IMR-90 (cell line): ENCODE measurements at regions not wholly inside any gene's neighbourhood (a gene's known extent, or its start where the extent isn't known, plus 50 kb on each side); places are given as distances from the start of the nearest gene placed in this dataset.
A peak's percentile ranks its signal among the peaks of the same experiment; 100 is the strongest.

ENCODE experiments used
- ATAC-seq: fragments of 200-7000 bp; cut with Tn5 transposase; 2 replicates; pipeline ENCODE4 v1.9.1; 2020; ENCODE audit warnings: low read depth, mild to moderate bottlenecking, moderate library complexity
- BruUV-seq: library from RNA; stranded (reverse); fragments of 400-500 nt; replicated peaks from 2 replicates; lab custom pipeline; 2021; lab: Mats Ljungman, UMichigan
- CTCF ChIA-PET: fragments of 300-600 bp; formaldehyde crosslinking; extraction: SDS; loops from one replicate; lab custom pipeline; 2021; ENCODE audit warnings: antibody characterized with exemption; lab: Yijun Ruan, JAX
- POLR2A ChIA-PET: fragments of 300-600 bp; sonication (Branson Sonifier 250); formaldehyde crosslinking; loops from one replicate; lab custom pipeline; 2022; ENCODE audit warnings: antibody characterized with exemption; ENCODE audit not compliant: unreplicated experiment; lab: Charles Lee
- DNase-seq: peaks from one replicate; pipeline ENCODE4 v3.0.0; 2013
- H2AFZ ChIP-seq: replicated peaks from 2 replicates; pipeline ENCODE3; 2013; ENCODE audit warnings: low read length, mild to moderate bottlenecking; ENCODE audit not compliant: poor library complexity
- H2AK5ac ChIP-seq: 2 replicates; pipeline ENCODE4 v1.6.1; 2013; ENCODE audit warnings: low read depth, low read length, inconsistent platforms
- H2AK9ac ChIP-seq: replicated peaks from 2 replicates; pipeline ENCODE3; 2013; ENCODE audit warnings: mild to moderate bottlenecking, low read depth, low read length, moderate library complexity; ENCODE audit not compliant: poor library complexity
- H2BK120ac ChIP-seq: 2 replicates; pipeline ENCODE4 v1.6.1; 2013; ENCODE audit warnings: low read depth, low read length, inconsistent platforms
- H2BK15ac ChIP-seq: 3 replicates; pipeline ENCODE4 v1.6.1; 2013; ENCODE audit warnings: low read depth, low read length, inconsistent platforms
- H2BK20ac ChIP-seq: 2 replicates; pipeline ENCODE4 v1.6.1; 2013; ENCODE audit warnings: low read depth, mild to moderate bottlenecking, inconsistent platforms, low read length, moderate library complexity
- H2BK5ac ChIP-seq: 2 replicates; pipeline ENCODE4 v1.6.1; 2013; ENCODE audit warnings: mild to moderate bottlenecking, low read depth, low read length, inconsistent platforms; ENCODE audit not compliant: poor library complexity, severe bottlenecking
- H3K14ac ChIP-seq: replicated peaks from 2 replicates; pipeline ENCODE4 v1.6.1; 2013; ENCODE audit warnings: low read depth, low read length, inconsistent platforms
- H3K18ac ChIP-seq: 2 replicates; pipeline ENCODE4 v1.6.1; 2013; ENCODE audit warnings: low read depth, low read length, control low read depth
- H3K23ac ChIP-seq: 2 replicates; pipeline ENCODE4 v1.6.1; 2013; ENCODE audit warnings: low read depth, low read length, inconsistent platforms
- H3K27ac ChIP-seq: 2 replicates; pipeline ENCODE4 v1.5.1; 2013; ENCODE audit warnings: mild to moderate bottlenecking, control low read depth, low read length; ENCODE audit not compliant: insufficient read depth
- H3K27me3 ChIP-seq: 2 replicates; pipeline ENCODE4 v1.6.1; 2013; ENCODE audit warnings: low read length; ENCODE audit not compliant: control insufficient read depth, insufficient read depth
- H3K36me3 ChIP-seq: 2 replicates; pipeline ENCODE4 v1.6.1; 2013; ENCODE audit warnings: low read length, mixed read lengths; ENCODE audit not compliant: control insufficient read depth, insufficient read depth
- H3K4ac ChIP-seq: 2 replicates; pipeline ENCODE4 v1.6.1; 2013; ENCODE audit warnings: low read depth, low read length, inconsistent platforms
- H3K4me1 ChIP-seq: 2 replicates; pipeline ENCODE4 v1.6.1; 2013; ENCODE audit warnings: low read length, mixed read lengths; ENCODE audit not compliant: control insufficient read depth, insufficient read depth
- H3K4me2 ChIP-seq: 2 replicates; pipeline ENCODE4 v1.6.1; 2013; ENCODE audit warnings: low read depth, mild to moderate bottlenecking, control low read depth, low read length, moderate library complexity
- H3K4me3 ChIP-seq: 2 replicates; pipeline ENCODE4 v1.5.1; 2013; ENCODE audit warnings: low read depth, mild to moderate bottlenecking, control low read depth, low read length, moderate library complexity; ENCODE audit not compliant: insufficient read depth
- H3K56ac ChIP-seq: 2 replicates; pipeline ENCODE4 v1.6.1; 2013; ENCODE audit warnings: low read length, inconsistent platforms; ENCODE audit not compliant: insufficient read depth; ENCODE audit errors: extremely low read depth
- H3K79me1 ChIP-seq, 2 experiments: 2 replicates each; pipeline ENCODE4 v1.6.1; 2013; ENCODE audit warnings: low read length in 2 of 2, inconsistent platforms in 1 of 2, low read depth in 1 of 2
- H3K9ac ChIP-seq: 2 replicates; pipeline ENCODE4 v1.6.1; 2013; ENCODE audit warnings: low read depth, low read length, control low read depth
- H3K9me1 ChIP-seq: 2 replicates; pipeline ENCODE4 v1.6.1; 2013; ENCODE audit warnings: low read length, inconsistent platforms; ENCODE audit not compliant: insufficient read depth
- H3K9me3 ChIP-seq: 2 replicates; pipeline ENCODE4 v1.6.1; 2013; ENCODE audit warnings: low read length; ENCODE audit not compliant: control insufficient read depth, insufficient read depth
- H4K20me1 ChIP-seq: 2 replicates; pipeline ENCODE4 v1.6.1; 2013; ENCODE audit warnings: low read length, inconsistent platforms; ENCODE audit not compliant: insufficient read depth
- H4K5ac ChIP-seq: 2 replicates; pipeline ENCODE4 v1.6.1; 2013; ENCODE audit warnings: mild to moderate bottlenecking, low read depth, low read length, control low read depth
- H4K8ac ChIP-seq, 2 experiments: 2 replicates each; pipeline ENCODE4 v1.6.1; 2013; ENCODE audit warnings: low read depth in 2 of 2, low read length in 2 of 2, control low read depth in 1 of 2, inconsistent platforms in 1 of 2
- H4K91ac ChIP-seq: 2 replicates; pipeline ENCODE4 v1.6.1; 2013; ENCODE audit warnings: low read depth, low read length, inconsistent platforms; ENCODE audit not compliant: insufficient read depth
- CEBPB ChIP-seq: IDR thresholded peaks from 2 replicates; pipeline ENCODE4 v1.6.1; 2012; ENCODE audit warnings: low read depth, low read length, improper control_type of control experiment
- CHD1 ChIP-seq: IDR thresholded peaks from 2 replicates; pipeline ENCODE4 v1.6.1; 2012; ENCODE audit warnings: low read depth, low read length, improper control_type of control experiment
- FOS ChIP-seq: fragments of 150-350 bp; IDR thresholded peaks from 2 replicates; pipeline ENCODE4 v1.6.1; 2016; ENCODE audit warnings: low read depth, low read length
- MAFK ChIP-seq: IDR thresholded peaks from 2 replicates; pipeline ENCODE4 v1.6.1; 2012; ENCODE audit warnings: low read depth, low read length, improper control_type of control experiment
- POLR2A ChIP-seq: IDR thresholded peaks from 2 replicates; pipeline ENCODE4 v1.6.1; 2012; ENCODE audit warnings: mild to moderate bottlenecking, low read depth, low read length
- SMC3 ChIP-seq: fragments of 150-350 bp; IDR thresholded peaks from 2 replicates; pipeline ENCODE4 v1.6.1; 2016; ENCODE audit warnings: low read depth, mild to moderate bottlenecking, antibody characterized with exemption, low read length, moderate library complexity
- WGBS, 2 experiments: methylation state at CpG; one replicate each; pipeline versions ENCODE4 v1.1.5 to v1.1.7; 2013; ENCODE audit warnings: missing lambda C conversion rate in 2 of 2; ENCODE audit not compliant: insufficient read length in 1 of 2; ENCODE audit errors: extremely low coverage in 2 of 2; 5-methylcytosine and 5-hydroxymethylcytosine counted together
- dilution Hi-C: fragments of 300-500 bp; cut with HindIII; formaldehyde crosslinking; loops from one replicate; pipeline ENCODE4 v1.14.3; 2018; ENCODE audit warnings: low sequenced_read_pairs; ENCODE audit not compliant: unreplicated experiment
- in situ Hi-C: fragments of 300-500 bp; cut with MboI; formaldehyde crosslinking; loops from 3 replicates; pipeline ENCODE4 v1.14.3; 2019; ENCODE audit warnings: low sequenced_read_pairs, inconsistent platforms, mixed read lengths
- intact Hi-C: fragments of 100-400 bp; cut with micrococcal nuclease; formaldehyde crosslinking; loops from 2 replicates; pipeline ENCODE4 v1.10.0; 2022

GRCh38 chr1:81689531-81689941, 111.2 kb upstream of the ADGRL2 start:
- ChIA-PET CTCF (no interaction called here), POLR2A (no interaction called here)
- H3K9me3 ChIP-seq, result no peaks in the 10 kb centered on the region
- ATAC-seq (peak; percentile 88), DNase-seq (peak; percentile 86)
- peak overlapping the region; percentile 85 for H2BK5ac ChIP-seq
- WGBS, 2 experiments, result no CpG with 5 or more reads among the region's 5 CpGs
- peaks cover 4% of the 10 kb centered on the region for H3K4me1 ChIP-seq
- H2AFZ ChIP-seq, result peak overlapping the region; percentile 84
- no peak overlapping the region for H3K56ac ChIP-seq
- in situ Hi-C loops, result no loop called here
- intact Hi-C loops, result no loop called here
- no peaks in the 10 kb centered on the region for H3K27me3 ChIP-seq
- H3K4ac ChIP-seq, result peak overlapping the region; percentile 70; the same call in 1 of the 2 replicates
- peak overlapping the region; percentile 48 for H3K27ac ChIP-seq
- H4K8ac ChIP-seq, result peak overlapping the region in 1 of 2 experiments; percentile 89; a peak in 2 of 4 replicates
- H3K9me1 ChIP-seq, result no peaks in the 10 kb centered on the region; the same call in 1 of the 2 replicates
- peak overlapping the region; percentile 56; the same call in 1 of the 2 replicates for H4K91ac ChIP-seq
- H2BK20ac ChIP-seq, result peak overlapping the region; percentile 86
- H3K23ac ChIP-seq, result peak overlapping the region; percentile 57; the same call in 1 of the 2 replicates
- H3K9ac ChIP-seq, result no peak overlapping the region
- no peaks in the 10 kb centered on the region for H4K20me1 ChIP-seq
- no peaks in the 10 kb centered on the region for H3K79me1 ChIP-seq
- dilution Hi-C loops, result no loop called here
- H2BK15ac ChIP-seq, result 0 out of 3 replicates have a peak overlapping the region, but pooled peaks have one; percentile 7
- 0 out of 2 replicates have a peak overlapping the region, but pooled peaks have one; percentile 65 for H3K18ac ChIP-seq
- no peaks in the 10 kb centered on the region for H3K36me3 ChIP-seq
- 0 out of 2 replicates have a peak overlapping the region, but pooled peaks have one; percentile 27 for H2AK5ac ChIP-seq
- peak overlapping the region; percentile 85 for H2BK120ac ChIP-seq
- BruUV-seq, result no TSS peak
- H3K4me2 ChIP-seq, result peak overlapping the region; percentile 74
- H3K4me3 ChIP-seq, result no peak overlapping the region
- peak overlapping the region; percentile 21 for H2AK9ac ChIP-seq
- TF ChIP-seq CHD1 (no peak), MAFK (peak; percentile 57), CEBPB (peak; percentile 94), POLR2A (no peak), SMC3 (no peak), FOS (no peak)
- peak overlapping the region; percentile 48; the same call in 1 of the 2 replicates for H3K14ac ChIP-seq
- H4K5ac ChIP-seq, result 0 out of 2 replicates have a peak overlapping the region, but pooled peaks have one; percentile 31
